Posterior cingulate gyrus (tissue), 11 donors: ENCODE measurements at regions not wholly inside any gene's neighbourhood (a gene's known extent, or its start where the extent isn't known, plus 50 kb on each side); places are given as distances from the start of the nearest gene placed in this dataset.
"Not testable (repeated sequence)": the region's sequence is repeated elsewhere in the genome, so short reads cannot be mapped to it uniquely, and the experiment has no call there.

ENCODE experiments used
- DNase-seq, 10 donors: peaks; one replicate each; pipeline versions ENCODE4 v3.0.0 to v3.0.0-alpha.2; 2020 to 2021; ENCODE audit warnings: mixed read lengths in 3 of 10
- intact Hi-C: fragments of 100-400 bp; cut with DNase I; formaldehyde crosslinking; loops from one replicate; pipeline ENCODE4 v1.15.1; 2023

DNA sequence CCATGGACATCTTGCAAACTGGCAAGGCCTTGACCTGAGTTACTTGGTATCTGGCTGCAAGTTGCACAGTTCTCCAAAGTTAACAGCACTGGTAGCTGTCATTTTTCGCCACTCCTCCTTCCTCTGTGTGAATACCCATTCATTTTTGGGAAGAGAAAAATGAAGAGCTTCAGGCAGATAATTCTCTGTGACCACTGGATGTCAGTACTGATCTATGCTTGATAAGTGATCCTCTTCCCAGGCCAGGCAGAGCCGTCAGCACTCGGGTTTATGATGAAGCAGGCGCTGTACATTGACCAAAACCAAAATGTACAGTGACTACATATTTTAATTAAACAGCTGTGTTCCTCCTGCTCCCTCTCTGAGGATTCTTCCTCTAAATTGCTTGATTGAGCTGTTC, 55.9 kb upstream of the PDZD8 start:
- peak in 1 of 10 donors; percentile 16 for DNase-seq

DNA sequence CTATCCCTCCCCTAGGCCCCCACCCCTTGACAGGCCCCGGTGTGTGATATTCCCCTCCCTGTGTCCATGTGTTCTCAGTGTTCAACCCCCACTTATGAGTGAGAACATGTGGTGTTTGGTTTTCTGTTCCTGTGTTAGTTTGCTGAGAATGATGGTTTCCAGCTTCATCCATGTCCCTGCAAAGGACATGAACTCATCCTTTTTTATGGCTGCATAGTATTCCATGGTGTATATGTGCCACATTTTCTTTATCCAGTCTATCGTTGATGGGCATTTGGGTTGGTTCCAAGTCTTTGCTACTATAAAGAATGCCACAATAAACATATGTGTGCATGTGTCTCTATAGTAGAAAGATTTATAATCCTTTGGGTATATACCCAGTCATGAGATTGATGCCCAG, 55.3 kb upstream of the PDZD8 start:
- DNase-seq, intact Hi-C loops: not testable (repeated sequence)

More for the DNA sequence above, 55.9 kb upstream of the PDZD8 start:
- intact Hi-C loops, result no loop called here

GRCh38 chr10:117429643-117430265, 54.5 kb upstream of the PDZD8 start:
- intact Hi-C loops, result no loop called here
- DNase-seq, result no peak

- DNase-seq, result no peak
- intact Hi-C loops, result no loop called here
Observed at GRCh38 chr10:117427356-117427755, 52.1 kb upstream of the PDZD8 start.

- DNase-seq, result no peak
- intact Hi-C loops, result no loop called here
Observed at GRCh38 chr10:117425974-117426566, 50.8 kb upstream of the PDZD8 start.

GRCh38 chr10:117424883-117425649, 49.8 kb upstream of the PDZD8 start:
- no peak for DNase-seq
- intact Hi-C loops, result no loop called here
